Colonic mucosa (tissue), 4 donors: ENCODE measurements at regions not wholly inside any gene's neighbourhood (a gene's known extent, or its start where the extent isn't known, plus 50 kb on each side); places are given as distances from the start of the nearest gene placed in this dataset.

ENCODE experiments used
- DNase-seq: peaks from one replicate; pipeline ENCODE4 v3.0.0-alpha.2; 2020
- H3K27ac ChIP-seq: fragments of 200-600 bp; one replicate; pipeline ENCODE4 v1.8.0; 2021
- H3K27me3 ChIP-seq: fragments of 200-600 bp; one replicate; pipeline ENCODE4 v1.8.0; 2021
- H3K36me3 ChIP-seq: fragments of 200-600 bp; one replicate; pipeline ENCODE4 v1.8.0; 2021
- H3K4me1 ChIP-seq: fragments of 200-600 bp; one replicate; pipeline ENCODE4 v1.8.0; 2021; ENCODE audit warnings: mild to moderate bottlenecking
- H3K4me3 ChIP-seq: fragments of 200-600 bp; one replicate; pipeline ENCODE4 v1.8.0; 2021
- H3K9ac ChIP-seq, 2 donors: one replicate each; pipeline ENCODE4 v1.7.0; 2013; ENCODE audit warnings: control low read depth in 2 of 2, low read depth in 2 of 2, low read length in 2 of 2
- H3K9me3 ChIP-seq: fragments of 200-600 bp; one replicate; pipeline ENCODE4 v1.8.0; 2021
- intact Hi-C: fragments of 100-400 bp; cut with DNase I; formaldehyde crosslinking; loops from one replicate; pipeline ENCODE4 v1.14.1; 2022
- TF ChIP-seq, protein P1 (sequence below): fragments of 200-600 bp; IDR thresholded peaks from one replicate; pipeline ENCODE4 v1.8.0; 2022; ENCODE audit warnings: antibody characterized with exemption, mild to moderate bottlenecking
- donor health status: healthy.
- donor health status: DM: no; HTN: no; CAD: no.
- donor health status: DM: no; HTN: no; CAD: no.

- H3K9me3 ChIP-seq, result no peaks in the 10 kb centered on the region
- H3K36me3 ChIP-seq, result no peaks in the 10 kb centered on the region
- H3K27me3 ChIP-seq, result no peaks in the 10 kb centered on the region
- no peak overlapping the region for H3K4me3 ChIP-seq
- no peak overlapping the region for H3K27ac ChIP-seq
- H3K4me1 ChIP-seq, result no peaks in the 10 kb centered on the region
- intact Hi-C loops, result no loop called here
- H3K9ac ChIP-seq, result no peak overlapping the region
- TF ChIP-seq, protein P1, sequence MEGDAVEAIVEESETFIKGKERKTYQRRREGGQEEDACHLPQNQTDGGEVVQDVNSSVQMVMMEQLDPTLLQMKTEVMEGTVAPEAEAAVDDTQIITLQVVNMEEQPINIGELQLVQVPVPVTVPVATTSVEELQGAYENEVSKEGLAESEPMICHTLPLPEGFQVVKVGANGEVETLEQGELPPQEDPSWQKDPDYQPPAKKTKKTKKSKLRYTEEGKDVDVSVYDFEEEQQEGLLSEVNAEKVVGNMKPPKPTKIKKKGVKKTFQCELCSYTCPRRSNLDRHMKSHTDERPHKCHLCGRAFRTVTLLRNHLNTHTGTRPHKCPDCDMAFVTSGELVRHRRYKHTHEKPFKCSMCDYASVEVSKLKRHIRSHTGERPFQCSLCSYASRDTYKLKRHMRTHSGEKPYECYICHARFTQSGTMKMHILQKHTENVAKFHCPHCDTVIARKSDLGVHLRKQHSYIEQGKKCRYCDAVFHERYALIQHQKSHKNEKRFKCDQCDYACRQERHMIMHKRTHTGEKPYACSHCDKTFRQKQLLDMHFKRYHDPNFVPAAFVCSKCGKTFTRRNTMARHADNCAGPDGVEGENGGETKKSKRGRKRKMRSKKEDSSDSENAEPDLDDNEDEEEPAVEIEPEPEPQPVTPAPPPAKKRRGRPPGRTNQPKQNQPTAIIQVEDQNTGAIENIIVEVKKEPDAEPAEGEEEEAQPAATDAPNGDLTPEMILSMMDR, result no peak
- DNase-seq, result no peak
Observed at GRCh38 chr3:177827511-177828207, 630.4 kb upstream of the TBL1XR1 start.

DNA sequence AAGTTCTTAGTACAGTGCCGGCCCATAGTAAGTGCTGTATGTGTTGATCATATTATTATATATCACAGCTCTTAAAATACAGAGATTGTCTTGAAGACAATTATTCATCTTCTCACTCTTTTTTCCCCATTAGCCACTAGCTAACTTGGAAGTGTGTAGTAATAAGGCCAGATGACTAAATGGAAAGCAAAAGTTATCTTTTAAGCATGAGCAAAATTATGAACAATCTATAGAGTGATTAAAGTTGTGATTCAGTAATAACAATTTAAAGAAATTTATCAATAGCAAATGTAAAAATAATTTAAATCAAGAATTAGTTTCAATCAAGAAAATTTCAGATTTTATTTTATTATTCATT, 630.9 kb upstream of the TBL1XR1 start:
- Histone ChIP-seq H3K9me3 (no peaks in the 10 kb centered on the region), H3K4me1 (no peaks in the 10 kb centered on the region), H3K9ac (no peak overlapping the region), H3K4me3 (no peak overlapping the region), H3K36me3 (no peaks in the 10 kb centered on the region), H3K27me3 (no peaks in the 10 kb centered on the region), H3K27ac (no peak overlapping the region)
- TF ChIP-seq, protein P1, result no peak
- intact Hi-C loops, result no loop called here
- DNase-seq, result no peak

- TF ChIP-seq, protein P1, result no peak
- Histone ChIP-seq H3K4me1 (no peaks in the 10 kb centered on the region), H3K9ac (no peak overlapping the region), H3K27ac (peak overlapping the region; percentile 5), H3K9me3 (no peaks in the 10 kb centered on the region), H3K27me3 (no peaks in the 10 kb centered on the region), H3K36me3 (no peaks in the 10 kb centered on the region), H3K4me3 (no peak overlapping the region)
- intact Hi-C loops, result no loop called here
- DNase-seq, result peak; percentile 30
Observed at GRCh38 chr3:177830411-177830849, 633.1 kb upstream of the TBL1XR1 start.

GRCh38 chr3:177831361-177831760, 634.1 kb upstream of the TBL1XR1 start:
- Histone ChIP-seq H3K27ac (no peak overlapping the region), H3K4me1 (no peaks in the 10 kb centered on the region), H3K9me3 (no peaks in the 10 kb centered on the region), H3K27me3 (no peaks in the 10 kb centered on the region), H3K4me3 (no peak overlapping the region), H3K36me3 (no peaks in the 10 kb centered on the region), H3K9ac (no peak overlapping the region)
- DNase-seq, result no peak
- intact Hi-C loops, result no loop called here
- TF ChIP-seq, protein P1, result no peak

GRCh38 chr3:177832880-177833279, 635.6 kb upstream of the TBL1XR1 start:
- TF ChIP-seq, protein P1, result no peak
- H3K9ac ChIP-seq, result no peak overlapping the region
- H3K4me1 ChIP-seq, result no peaks in the 10 kb centered on the region
- intact Hi-C loops, result no loop called here
- no peaks in the 10 kb centered on the region for H3K27me3 ChIP-seq
- no peak for DNase-seq
- H3K27ac ChIP-seq, result no peak overlapping the region
- H3K4me3 ChIP-seq, result no peak overlapping the region
- H3K9me3 ChIP-seq, result no peaks in the 10 kb centered on the region
- no peaks in the 10 kb centered on the region for H3K36me3 ChIP-seq
